IMR-90 (cell line): ENCODE measurements at regions not wholly inside any gene's neighbourhood (a gene's known extent, or its start where the extent isn't known, plus 50 kb on each side); places are given as distances from the start of the nearest gene placed in this dataset.

ENCODE experiments used
- ATAC-seq: fragments of 200-7000 bp; cut with Tn5 transposase; 2 replicates; pipeline ENCODE4 v1.9.1; 2020; ENCODE audit warnings: low read depth, mild to moderate bottlenecking, moderate library complexity
- BruUV-seq: library from RNA; stranded (reverse); fragments of 400-500 nt; replicated peaks from 2 replicates; lab custom pipeline; 2021; lab: Mats Ljungman, UMichigan
- CTCF ChIA-PET: fragments of 300-600 bp; formaldehyde crosslinking; extraction: SDS; loops from one replicate; lab custom pipeline; 2021; ENCODE audit warnings: antibody characterized with exemption; lab: Yijun Ruan, JAX
- POLR2A ChIA-PET: fragments of 300-600 bp; sonication (Branson Sonifier 250); formaldehyde crosslinking; loops from one replicate; lab custom pipeline; 2022; ENCODE audit warnings: antibody characterized with exemption; ENCODE audit not compliant: unreplicated experiment; lab: Charles Lee
- DNase-seq: peaks from one replicate; pipeline ENCODE4 v3.0.0; 2013
- H2AFZ ChIP-seq: replicated peaks from 2 replicates; pipeline ENCODE3; 2013; ENCODE audit warnings: low read length, mild to moderate bottlenecking; ENCODE audit not compliant: poor library complexity
- H2AK5ac ChIP-seq: 2 replicates; pipeline ENCODE4 v1.6.1; 2013; ENCODE audit warnings: low read depth, low read length, inconsistent platforms
- H2AK9ac ChIP-seq: replicated peaks from 2 replicates; pipeline ENCODE3; 2013; ENCODE audit warnings: mild to moderate bottlenecking, low read depth, low read length, moderate library complexity; ENCODE audit not compliant: poor library complexity
- H2BK120ac ChIP-seq: 2 replicates; pipeline ENCODE4 v1.6.1; 2013; ENCODE audit warnings: low read depth, low read length, inconsistent platforms
- H2BK15ac ChIP-seq: 3 replicates; pipeline ENCODE4 v1.6.1; 2013; ENCODE audit warnings: low read depth, low read length, inconsistent platforms
- H2BK20ac ChIP-seq: 2 replicates; pipeline ENCODE4 v1.6.1; 2013; ENCODE audit warnings: low read depth, mild to moderate bottlenecking, inconsistent platforms, low read length, moderate library complexity
- H2BK5ac ChIP-seq: 2 replicates; pipeline ENCODE4 v1.6.1; 2013; ENCODE audit warnings: mild to moderate bottlenecking, low read depth, low read length, inconsistent platforms; ENCODE audit not compliant: poor library complexity, severe bottlenecking
- H3K14ac ChIP-seq: replicated peaks from 2 replicates; pipeline ENCODE4 v1.6.1; 2013; ENCODE audit warnings: low read depth, low read length, inconsistent platforms
- H3K18ac ChIP-seq: 2 replicates; pipeline ENCODE4 v1.6.1; 2013; ENCODE audit warnings: low read depth, low read length, control low read depth
- H3K23ac ChIP-seq: 2 replicates; pipeline ENCODE4 v1.6.1; 2013; ENCODE audit warnings: low read depth, low read length, inconsistent platforms
- H3K27ac ChIP-seq: 2 replicates; pipeline ENCODE4 v1.5.1; 2013; ENCODE audit warnings: mild to moderate bottlenecking, control low read depth, low read length; ENCODE audit not compliant: insufficient read depth
- H3K27me3 ChIP-seq: 2 replicates; pipeline ENCODE4 v1.6.1; 2013; ENCODE audit warnings: low read length; ENCODE audit not compliant: control insufficient read depth, insufficient read depth
- H3K36me3 ChIP-seq: 2 replicates; pipeline ENCODE4 v1.6.1; 2013; ENCODE audit warnings: low read length, mixed read lengths; ENCODE audit not compliant: control insufficient read depth, insufficient read depth
- H3K4ac ChIP-seq: 2 replicates; pipeline ENCODE4 v1.6.1; 2013; ENCODE audit warnings: low read depth, low read length, inconsistent platforms
- H3K4me1 ChIP-seq: 2 replicates; pipeline ENCODE4 v1.6.1; 2013; ENCODE audit warnings: low read length, mixed read lengths; ENCODE audit not compliant: control insufficient read depth, insufficient read depth
- H3K4me2 ChIP-seq: 2 replicates; pipeline ENCODE4 v1.6.1; 2013; ENCODE audit warnings: low read depth, mild to moderate bottlenecking, control low read depth, low read length, moderate library complexity
- H3K4me3 ChIP-seq: 2 replicates; pipeline ENCODE4 v1.5.1; 2013; ENCODE audit warnings: low read depth, mild to moderate bottlenecking, control low read depth, low read length, moderate library complexity; ENCODE audit not compliant: insufficient read depth
- H3K56ac ChIP-seq: 2 replicates; pipeline ENCODE4 v1.6.1; 2013; ENCODE audit warnings: low read length, inconsistent platforms; ENCODE audit not compliant: insufficient read depth; ENCODE audit errors: extremely low read depth
- H3K79me1 ChIP-seq, 2 experiments: 2 replicates each; pipeline ENCODE4 v1.6.1; 2013; ENCODE audit warnings: low read length in 2 of 2, inconsistent platforms in 1 of 2, low read depth in 1 of 2
- H3K9ac ChIP-seq: 2 replicates; pipeline ENCODE4 v1.6.1; 2013; ENCODE audit warnings: low read depth, low read length, control low read depth
- H3K9me1 ChIP-seq: 2 replicates; pipeline ENCODE4 v1.6.1; 2013; ENCODE audit warnings: low read length, inconsistent platforms; ENCODE audit not compliant: insufficient read depth
- H3K9me3 ChIP-seq: 2 replicates; pipeline ENCODE4 v1.6.1; 2013; ENCODE audit warnings: low read length; ENCODE audit not compliant: control insufficient read depth, insufficient read depth
- H4K20me1 ChIP-seq: 2 replicates; pipeline ENCODE4 v1.6.1; 2013; ENCODE audit warnings: low read length, inconsistent platforms; ENCODE audit not compliant: insufficient read depth
- H4K5ac ChIP-seq: 2 replicates; pipeline ENCODE4 v1.6.1; 2013; ENCODE audit warnings: mild to moderate bottlenecking, low read depth, low read length, control low read depth
- H4K8ac ChIP-seq, 2 experiments: 2 replicates each; pipeline ENCODE4 v1.6.1; 2013; ENCODE audit warnings: low read depth in 2 of 2, low read length in 2 of 2, control low read depth in 1 of 2, inconsistent platforms in 1 of 2
- H4K91ac ChIP-seq: 2 replicates; pipeline ENCODE4 v1.6.1; 2013; ENCODE audit warnings: low read depth, low read length, inconsistent platforms; ENCODE audit not compliant: insufficient read depth
- BHLHE40 ChIP-seq: fragments of 150-350 bp; IDR thresholded peaks from 2 replicates; pipeline ENCODE4 v1.6.1; 2016; ENCODE audit warnings: mild to moderate bottlenecking, low read depth, low read length
- CEBPB ChIP-seq: IDR thresholded peaks from 2 replicates; pipeline ENCODE4 v1.6.1; 2012; ENCODE audit warnings: low read depth, low read length, improper control_type of control experiment
- ELK1 ChIP-seq: fragments of 150-350 bp; IDR thresholded peaks from 2 replicates; pipeline ENCODE4 v1.6.1; 2016; ENCODE audit warnings: low read depth, mild to moderate bottlenecking, low read length, moderate library complexity, borderline replicate concordance
- FOS ChIP-seq: fragments of 150-350 bp; IDR thresholded peaks from 2 replicates; pipeline ENCODE4 v1.6.1; 2016; ENCODE audit warnings: low read depth, low read length
- MAFK ChIP-seq: IDR thresholded peaks from 2 replicates; pipeline ENCODE4 v1.6.1; 2012; ENCODE audit warnings: low read depth, low read length, improper control_type of control experiment
- POLR2A ChIP-seq: IDR thresholded peaks from 2 replicates; pipeline ENCODE4 v1.6.1; 2012; ENCODE audit warnings: mild to moderate bottlenecking, low read depth, low read length
- RAD21 ChIP-seq: IDR thresholded peaks from 2 replicates; pipeline ENCODE4 v1.6.1; 2012; ENCODE audit warnings: low read length, improper control_type of control experiment
- RCOR1 ChIP-seq: IDR thresholded peaks from 2 replicates; pipeline ENCODE4 v1.6.1; 2012; ENCODE audit warnings: mild to moderate bottlenecking, low read length, improper control_type of control experiment; ENCODE audit not compliant: insufficient replicate concordance
- SMC3 ChIP-seq: fragments of 150-350 bp; IDR thresholded peaks from 2 replicates; pipeline ENCODE4 v1.6.1; 2016; ENCODE audit warnings: low read depth, mild to moderate bottlenecking, antibody characterized with exemption, low read length, moderate library complexity
- WGBS, 2 experiments: methylation state at CpG; one replicate each; pipeline versions ENCODE4 v1.1.5 to v1.1.7; 2013; ENCODE audit warnings: missing lambda C conversion rate in 2 of 2; ENCODE audit not compliant: insufficient read length in 1 of 2; ENCODE audit errors: extremely low coverage in 2 of 2; 5-methylcytosine and 5-hydroxymethylcytosine counted together
- dilution Hi-C: fragments of 300-500 bp; cut with HindIII; formaldehyde crosslinking; loops from one replicate; pipeline ENCODE4 v1.14.3; 2018; ENCODE audit warnings: low sequenced_read_pairs; ENCODE audit not compliant: unreplicated experiment
- in situ Hi-C: fragments of 300-500 bp; cut with MboI; formaldehyde crosslinking; loops from 3 replicates; pipeline ENCODE4 v1.14.3; 2019; ENCODE audit warnings: low sequenced_read_pairs, inconsistent platforms, mixed read lengths
- intact Hi-C: fragments of 100-400 bp; cut with micrococcal nuclease; formaldehyde crosslinking; loops from 2 replicates; pipeline ENCODE4 v1.10.0; 2022
- TF ChIP-seq, protein P1 (sequence below): conservative IDR thresholded peaks from 2 replicates; pipeline ENCODE4 v1.5.1; 2012; ENCODE audit warnings: mild to moderate bottlenecking, low read depth, low read length, improper control_type of control experiment

DNA sequence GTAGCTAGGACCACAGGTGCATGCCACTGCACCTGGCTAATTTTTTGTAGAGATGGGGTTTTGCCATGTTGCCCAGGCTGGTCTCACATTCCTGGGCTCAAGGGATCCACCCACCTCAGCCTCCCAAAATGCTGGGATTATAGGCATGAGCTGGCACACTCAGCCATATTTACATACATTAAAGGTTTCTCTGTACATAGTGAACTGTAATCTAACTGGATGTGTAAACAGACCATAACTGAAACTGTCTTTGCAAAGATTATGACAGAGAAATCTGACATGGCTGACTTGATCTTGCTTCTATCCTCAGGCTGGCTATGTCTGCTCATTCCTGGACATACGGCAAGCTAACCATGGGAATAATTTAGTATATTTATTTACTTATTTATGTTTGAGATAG is 139.2 kb upstream of the XPO1 start:
- Histone ChIP-seq H3K9me1 (no peaks in the 10 kb centered on the region), H3K14ac (no peak overlapping the region), H2AK5ac (no peak overlapping the region), H3K23ac (no peak overlapping the region), H3K18ac (no peak overlapping the region), H3K4me1 (no peaks in the 10 kb centered on the region), H4K5ac (no peak overlapping the region), H3K9ac (no peak overlapping the region), H2AFZ (no peak overlapping the region), H4K8ac (no peak overlapping the region), H3K4me2 (no peak overlapping the region), H3K79me1 (no peaks in the 10 kb centered on the region), H2BK120ac (no peak overlapping the region), H2AK9ac (no peak overlapping the region), H2BK5ac (no peak overlapping the region), H3K36me3 (no peaks in the 10 kb centered on the region), H2BK20ac (no peak overlapping the region), H2BK15ac (no peak overlapping the region), H3K27ac (no peak overlapping the region), H3K56ac (no peak overlapping the region), H4K20me1 (no peaks in the 10 kb centered on the region), H3K9me3 (peaks cover 11% of the 10 kb centered on the region; the same call in 1 of the 2 replicates), H4K91ac (no peak overlapping the region), H3K4me3 (no peak overlapping the region), H3K4ac (no peak overlapping the region), H3K27me3 (no peaks in the 10 kb centered on the region; the same call in 1 of the 2 replicates)
- POLR2A ChIA-PET = no interaction called here
- DNase-seq (no peak), ATAC-seq (no peak)
- CTCF ChIA-PET = no interaction called here
- TF ChIP-seq RCOR1 (no peak), CEBPB (no peak), SMC3 (no peak), POLR2A (no peak), ELK1 (no peak), BHLHE40 (no peak), MAFK (no peak), FOS (no peak), RAD21 (no peak)
- TF ChIP-seq, protein P1, sequence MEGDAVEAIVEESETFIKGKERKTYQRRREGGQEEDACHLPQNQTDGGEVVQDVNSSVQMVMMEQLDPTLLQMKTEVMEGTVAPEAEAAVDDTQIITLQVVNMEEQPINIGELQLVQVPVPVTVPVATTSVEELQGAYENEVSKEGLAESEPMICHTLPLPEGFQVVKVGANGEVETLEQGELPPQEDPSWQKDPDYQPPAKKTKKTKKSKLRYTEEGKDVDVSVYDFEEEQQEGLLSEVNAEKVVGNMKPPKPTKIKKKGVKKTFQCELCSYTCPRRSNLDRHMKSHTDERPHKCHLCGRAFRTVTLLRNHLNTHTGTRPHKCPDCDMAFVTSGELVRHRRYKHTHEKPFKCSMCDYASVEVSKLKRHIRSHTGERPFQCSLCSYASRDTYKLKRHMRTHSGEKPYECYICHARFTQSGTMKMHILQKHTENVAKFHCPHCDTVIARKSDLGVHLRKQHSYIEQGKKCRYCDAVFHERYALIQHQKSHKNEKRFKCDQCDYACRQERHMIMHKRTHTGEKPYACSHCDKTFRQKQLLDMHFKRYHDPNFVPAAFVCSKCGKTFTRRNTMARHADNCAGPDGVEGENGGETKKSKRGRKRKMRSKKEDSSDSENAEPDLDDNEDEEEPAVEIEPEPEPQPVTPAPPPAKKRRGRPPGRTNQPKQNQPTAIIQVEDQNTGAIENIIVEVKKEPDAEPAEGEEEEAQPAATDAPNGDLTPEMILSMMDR = no peak
- dilution Hi-C loops (no loop called here), intact Hi-C loops (no loop called here), in situ Hi-C loops (no loop called here)
- no CpG with 5 or more reads among the region's 1 CpG for WGBS, 2 experiments
- BruUV-seq = no TSS peak
